NCI-H2196 treated with DMSO at 0.1 percent for 48 hours (cell line): ENCODE measurements at regions not wholly inside any gene's neighbourhood (a gene's known extent, or its start where the extent isn't known, plus 50 kb on each side); places are given as distances from the start of the nearest gene placed in this dataset.
"Not testable (repeated sequence)": the region's sequence is repeated elsewhere in the genome, so short reads cannot be mapped to it uniquely, and the experiment has no call there.

Experiments
- DNase-seq: peaks from one replicate; lab custom pipeline; 2025; ENCODE audit not compliant: unreplicated experiment; lab: John Stamatoyannopoulos, UW

- not testable (repeated sequence) for DNase-seq
Measured at GRCh38 chr1:104135036-104135435, 385.3 kb downstream of the AMY1C start.

- DNase-seq: no peak
Measured at GRCh38 chr1:104136621-104137020, 386.9 kb downstream of the AMY1C start.

- no peak for DNase-seq
Measured at GRCh38 chr1:104156738-104157137, 407.0 kb downstream of the AMY1C start.

GRCh38 chr1:104163912-104164476 is 414.3 kb downstream of the AMY1C start:
- no peak for DNase-seq

- DNase-seq: no peak
Measured at GRCh38 chr1:104172243-104172681, 422.6 kb downstream of the AMY1C start.

GRCh38 chr1:104182251-104182650 is 432.6 kb downstream of the AMY1C start:
- no peak for DNase-seq

- DNase-seq: no peak
Measured at GRCh38 chr1:104189207-104189606, 439.5 kb downstream of the AMY1C start.

GRCh38 chr1:104190821-104191220 is 441.1 kb downstream of the AMY1C start:
- no peak for DNase-seq

- no peak for DNase-seq
Measured at GRCh38 chr1:104195395-104195794, 445.7 kb downstream of the AMY1C start.

GRCh38 chr1:104196136-104196535 is 446.4 kb downstream of the AMY1C start:
- no peak for DNase-seq

GRCh38 chr1:104197516-104197915 is 447.8 kb downstream of the AMY1C start:
- no peak for DNase-seq

GRCh38 chr1:104212239-104212638 is 462.5 kb downstream of the AMY1C start:
- no peak for DNase-seq

- not testable (repeated sequence) for DNase-seq
Measured at GRCh38 chr1:104217395-104217986, 467.8 kb downstream of the AMY1C start.

- DNase-seq: no peak
Measured at GRCh38 chr1:104229860-104230259, 480.2 kb downstream of the AMY1C start.

GRCh38 chr1:104231676-104232075 is 482.0 kb downstream of the AMY1C start:
- DNase-seq: no peak

GRCh38 chr1:104235141-104235540 is 485.4 kb downstream of the AMY1C start:
- no peak for DNase-seq

- DNase-seq: no peak
Measured at GRCh38 chr1:104238991-104239390, 489.3 kb downstream of the AMY1C start.

GRCh38 chr1:104248385-104248784 is 498.7 kb downstream of the AMY1C start:
- no peak for DNase-seq

- no peak for DNase-seq
Measured at GRCh38 chr1:104259481-104259880, 509.8 kb downstream of the AMY1C start.

- not testable (repeated sequence) for DNase-seq
Measured at GRCh38 chr1:104263110-104263509, 513.4 kb downstream of the AMY1C start.

GRCh38 chr1:104264521-104264920 is 514.8 kb downstream of the AMY1C start:
- DNase-seq: no peak

- DNase-seq: no peak
Measured at GRCh38 chr1:104265163-104265562, 515.5 kb downstream of the AMY1C start.

GRCh38 chr1:104266612-104267011 is 516.9 kb downstream of the AMY1C start:
- DNase-seq: no peak
